Spleen (tissue), 11 donors: ENCODE measurements at regions not wholly inside any gene's neighbourhood (a gene's known extent, or its start where the extent isn't known, plus 50 kb on each side); places are given as distances from the start of the nearest gene placed in this dataset.

ENCODE experiments used
- DNase-seq: peaks from one replicate; pipeline ENCODE4 v3.0.0-alpha.2; 2020
- H3K27ac ChIP-seq, 8 donors: fragments of 200-600 bp; sonication (generic) in 7 of 8; 1 replicate in 4 of 8; 2 replicates in 4 of 8; pipeline versions ENCODE4 v1.5.0 to v1.8.0; 2016 to 2021; ENCODE audit warnings: inconsistent platforms in 4 of 8, mild to moderate bottlenecking in 4 of 8, moderate library complexity in 1 of 8
- H3K27me3 ChIP-seq, 7 donors: fragments of 200-600 bp; sonication (generic) in 6 of 7; replicated peaks in 1 of 7; 1 replicate in 4 of 7; 2 replicates in 3 of 7; pipeline versions ENCODE4 v1.5.0 to v1.8.0; 2016 to 2021; ENCODE audit warnings: inconsistent platforms in 3 of 7, mild to moderate bottlenecking in 1 of 7
- H3K36me3 ChIP-seq, 6 donors: fragments of 200-600 bp; sonication (generic) in 5 of 6; 1 replicate in 4 of 6; 2 replicates in 2 of 6; pipeline versions ENCODE4 v1.5.0 to v1.8.0; 2016 to 2021; ENCODE audit warnings: inconsistent platforms in 2 of 6
- H3K4me1 ChIP-seq, 6 donors: fragments of 200-600 bp; sonication (generic) in 5 of 6; 1 replicate in 3 of 6; 2 replicates in 3 of 6; pipeline versions ENCODE4 v1.5.0 to v1.8.0; 2016 to 2021; ENCODE audit warnings: inconsistent platforms in 3 of 6
- H3K4me3 ChIP-seq, 8 donors: fragments of 200-600 bp; sonication (generic) in 7 of 8; 1 replicate in 4 of 8; 2 replicates in 4 of 8; pipeline versions ENCODE4 v1.5.0 to v1.8.0; 2016 to 2021; ENCODE audit warnings: inconsistent platforms in 4 of 8, mild to moderate bottlenecking in 4 of 8, moderate library complexity in 2 of 8
- H3K9me3 ChIP-seq, 8 donors: fragments of 200-600 bp; sonication (generic) in 7 of 8; 1 replicate in 4 of 8; 2 replicates in 4 of 8; pipeline versions ENCODE4 v1.5.0 to v1.8.0; 2016 to 2021; ENCODE audit warnings: inconsistent platforms in 4 of 8
- CTCF ChIP-seq, 11 experiments: fragments of 200-600 bp in 7 of 11; fragments of 450-650 bp in 4 of 11; sonication (generic) in 4 of 11; IDR thresholded peaks in 8 of 11; conservative IDR thresholded peaks in 3 of 11; 1 replicate in 7 of 11; 2 replicates in 4 of 11; pipeline versions ENCODE4 v1.4.0 to v1.8.0; 2016 to 2021; ENCODE audit warnings: antibody characterized with exemption in 11 of 11, inconsistent platforms in 4 of 11, mild to moderate bottlenecking in 1 of 11
- POLR2A ChIP-seq, 3 donors: fragments of 450-650 bp; IDR thresholded peaks; one replicate each; pipeline ENCODE4 v1.5.1; 2017; ENCODE audit warnings: antibody characterized with exemption in 3 of 3, mild to moderate bottlenecking in 1 of 3
- POLR2AphosphoS5 ChIP-seq, 3 donors: sonication (generic); formaldehyde crosslinking; IDR thresholded peaks; one replicate each; pipeline ENCODE4 v1.5.1; 2017; ENCODE audit warnings: antibody characterized with exemption in 3 of 3
- WGBS, 5 donors: extraction: QIAGEN DNeasy Blood & Tissue Kit in 3 of 5; methylation state at CpG; one replicate each; pipeline versions ENCODE4 v1.1.5 to v1.1.7; 2013 to 2018; 5-methylcytosine and 5-hydroxymethylcytosine counted together
- intact Hi-C: fragments of 100-400 bp; cut with DNase I; formaldehyde crosslinking; loops from one replicate; pipeline ENCODE4 v1.15.0; 2023; ENCODE audit warnings: low total_unique reads
- donor health status: healthy with polysubstance abuse.
- donor health status: DM: no; HTN: no; CAD: no; lungs with moderate emphysema.
- donor health status: DM: no; HTN: no; CAD: no.
- donor health status: Bipolar disorder and iron deficiency.
- donor health status: healthy.
- donor health status: DM: no; HTN: no; CAD: no.
- donor health status: DM: yes; HTN: yes; CAD: no.

- H3K36me3 ChIP-seq, result no peaks in the 10 kb centered on the region
- no peak for DNase-seq
- H3K4me3 ChIP-seq, result no peak overlapping the region
- H3K4me1 ChIP-seq, result no peaks in the 10 kb centered on the region
- intact Hi-C loops, result loop anchor here (10.0 kb wide), 1 partner anchor 285 kb away; no protein-coding TSS in a partner anchor
- TF ChIP-seq POLR2AphosphoS5 (IDR thresholded peaks at IDR 0.05) (no peak), CTCF (IDR thresholded peaks at IDR 0.05 in 8 of 11, conservative IDR thresholded peaks at IDR 0.05 in 3 of 11) (no peak), POLR2A (IDR thresholded peaks at IDR 0.05) (no peak)
- peaks cover 0 to 35% (median 0%) of the 10 kb centered on the region in 7 donors for H3K27me3 ChIP-seq
- WGBS, 5 donors, result 71 to 82% (median 73%) methylated on average over 3 of the region's 3 CpGs
- H3K9me3 ChIP-seq, result no peaks in the 10 kb centered on the region
- no peak overlapping the region for H3K27ac ChIP-seq
These were observed 165.9 kb upstream of the SMIM23 start for GRCh38 chr5:171619744-171620143.

DNA sequence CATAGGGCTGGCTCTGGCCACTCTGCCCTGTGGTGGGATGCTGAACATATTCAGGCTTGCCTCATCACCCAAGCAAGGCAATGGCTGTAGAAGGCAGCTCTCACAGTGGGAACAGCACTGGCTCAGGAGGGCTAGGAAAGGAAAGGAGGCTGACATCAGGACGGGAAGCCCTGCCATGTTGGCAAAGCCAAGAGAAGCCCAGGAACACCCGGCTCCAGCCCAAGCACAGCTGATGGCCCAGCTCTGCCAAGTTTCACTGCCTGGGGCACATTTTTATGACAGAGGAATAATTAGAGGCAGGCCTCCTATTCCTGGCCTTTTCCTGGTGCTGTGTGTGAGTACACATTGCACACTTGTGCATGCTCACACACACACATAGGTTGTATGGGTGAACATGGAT lies 163.6 kb upstream of the SMIM23 start:
- intact Hi-C loops, result loop anchor here (10.0 kb wide), 1 partner anchor 283 kb away; no protein-coding TSS in a partner anchor
- TF ChIP-seq CTCF (IDR thresholded peaks at IDR 0.05 in 8 of 11, conservative IDR thresholded peaks at IDR 0.05 in 3 of 11), result no peak
- TF ChIP-seq POLR2AphosphoS5 (IDR thresholded peaks at IDR 0.05), result no peak
- no peak for TF ChIP-seq POLR2A (IDR thresholded peaks at IDR 0.05)
- no peaks in the 10 kb centered on the region for H3K9me3 ChIP-seq
- H3K4me3 ChIP-seq, result no peak overlapping the region
- H3K36me3 ChIP-seq, result no peaks in the 10 kb centered on the region
- DNase-seq, result no peak
- no peak overlapping the region for H3K27ac ChIP-seq
- 81 to 94% (median 92%) methylated on average over 2 of the region's 2 CpGs for WGBS, 5 donors
- peaks cover 0 to 26% (median 0%) of the 10 kb centered on the region in 7 donors for H3K27me3 ChIP-seq
- no peaks in the 10 kb centered on the region for H3K4me1 ChIP-seq

DNA sequence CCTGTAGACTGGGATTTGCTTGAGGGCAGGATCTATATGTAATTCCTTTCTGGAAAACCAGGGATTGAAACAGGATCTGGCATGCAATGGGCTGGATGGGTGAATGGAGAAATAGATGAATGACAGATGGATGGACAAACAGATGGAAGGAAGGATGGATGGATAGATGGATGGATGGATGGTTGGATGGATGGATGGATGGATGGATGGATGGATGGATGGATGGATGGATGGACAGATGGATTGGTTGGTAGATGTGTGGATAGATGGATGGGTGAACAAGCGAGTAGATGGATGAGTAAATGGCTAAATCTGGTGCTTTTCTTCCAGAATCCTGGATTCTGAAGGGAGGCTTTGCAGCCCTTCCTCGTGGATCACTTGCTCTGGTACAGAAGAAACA lies 162.5 kb upstream of the SMIM23 start:
- H3K9me3 ChIP-seq, result no peaks in the 10 kb centered on the region
- TF ChIP-seq CTCF (IDR thresholded peaks at IDR 0.05 in 8 of 11, conservative IDR thresholded peaks at IDR 0.05 in 3 of 11) (no peak), POLR2A (IDR thresholded peaks at IDR 0.05) (no peak), POLR2AphosphoS5 (IDR thresholded peaks at IDR 0.05) (no peak)
- peaks cover 0 to 24% (median 0%) of the 10 kb centered on the region in 7 donors for H3K27me3 ChIP-seq
- no peak overlapping the region for H3K27ac ChIP-seq
- DNase-seq, result no peak
- no peaks in the 10 kb centered on the region for H3K36me3 ChIP-seq
- H3K4me1 ChIP-seq, result no peaks in the 10 kb centered on the region
- no peak overlapping the region for H3K4me3 ChIP-seq
- WGBS, 5 donors, result 69 to 81% (median 70%) methylated on average over 2 of the region's 2 CpGs
- intact Hi-C loops, result loop anchor here (10.0 kb wide), 1 partner anchor 282 kb away; no protein-coding TSS in a partner anchor

DNA sequence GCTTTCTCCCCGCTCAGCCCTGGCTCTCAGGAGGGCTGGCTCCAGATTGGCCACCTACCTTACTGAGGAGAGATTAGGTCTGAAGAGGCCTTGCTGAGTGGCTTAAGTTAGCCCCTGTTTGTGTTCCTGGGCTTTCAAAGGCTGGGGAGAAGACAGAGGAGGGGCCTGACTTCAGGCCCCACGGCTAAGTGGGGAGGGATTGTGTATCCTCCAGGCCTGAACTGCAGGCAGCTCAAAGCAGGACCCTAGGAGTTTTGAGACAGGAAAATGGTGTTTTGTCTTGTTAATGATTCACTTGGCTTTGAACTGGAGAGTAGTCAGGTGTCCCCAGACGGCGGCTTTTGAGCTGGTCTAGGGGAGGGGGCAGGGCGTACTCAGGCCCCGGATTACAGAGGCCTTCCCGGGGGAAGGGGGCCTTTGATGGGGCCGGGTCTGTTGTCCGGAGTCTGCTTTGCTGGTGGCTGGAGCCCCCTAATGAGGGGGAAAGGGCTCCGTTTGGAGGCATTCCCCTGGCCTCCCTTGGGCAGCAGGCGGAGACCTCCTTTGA lies 162.0 kb upstream of the SMIM23 start:
- no peak for DNase-seq
- Histone ChIP-seq H3K4me1 (no peaks in the 10 kb centered on the region), H3K27ac (no peak overlapping the region), H3K4me3 (no peak overlapping the region), H3K27me3 (peaks cover 0 to 29% (median 0%) of the 10 kb centered on the region in 7 donors), H3K36me3 (no peaks in the 10 kb centered on the region), H3K9me3 (no peaks in the 10 kb centered on the region)
- TF ChIP-seq CTCF (IDR thresholded peaks at IDR 0.05 in 8 of 11, conservative IDR thresholded peaks at IDR 0.05 in 3 of 11) (no peak), POLR2A (IDR thresholded peaks at IDR 0.05) (no peak), POLR2AphosphoS5 (IDR thresholded peaks at IDR 0.05) (no peak)
- intact Hi-C loops, result loop anchor here (10.0 kb wide), 1 partner anchor 281 kb away; no protein-coding TSS in a partner anchor
- 72 to 97% (median 77%) methylated on average over 9 to 11 of the region's 11 CpGs for WGBS, 5 donors
